HepG2 (cell line): ENCODE measurements at regions not wholly inside any gene's neighbourhood (a gene's known extent, or its start where the extent isn't known, plus 50 kb on each side); places are given as distances from the start of the nearest gene placed in this dataset.

Experiments used
- JUNB ChIP-seq: sonication (generic); formaldehyde crosslinking; IDR thresholded peaks from 2 replicates; pipeline ENCODE4 v1.8.0; 2022; ENCODE audit warnings: missing genetic modification reagents, mild to moderate bottlenecking, borderline replicate concordance
- MAFG ChIP-seq: sonication (generic); formaldehyde crosslinking; IDR thresholded peaks from 2 replicates; pipeline ENCODE4 v1.5.1; 2020; ENCODE audit warnings: mild to moderate bottlenecking, missing genetic modification reagents
- MED13 ChIP-seq: sonication (generic); formaldehyde crosslinking; IDR thresholded peaks from 2 replicates; pipeline ENCODE4 v1.5.0; 2020; ENCODE audit warnings: missing genetic modification reagents
- PAX8 ChIP-seq: sonication (generic); formaldehyde crosslinking; IDR thresholded peaks from 2 replicates; pipeline ENCODE4 v1.8.0; 2022; ENCODE audit warnings: mild to moderate bottlenecking, missing genetic modification reagents, borderline replicate concordance
- SIX1 ChIP-seq: sonication (generic); formaldehyde crosslinking; IDR thresholded peaks from 2 replicates; pipeline ENCODE4 v1.4.0; 2020; ENCODE audit warnings: missing genetic modification reagents, borderline replicate concordance
- TBP ChIP-seq: sonication (generic); formaldehyde crosslinking; IDR thresholded peaks from 2 replicates; pipeline ENCODE4 v1.5.0; 2020; ENCODE audit warnings: missing genetic modification reagents
- ZNF138 ChIP-seq: sonication (generic); formaldehyde crosslinking; IDR thresholded peaks from 2 replicates; pipeline ENCODE4 v1.5.0; 2020; ENCODE audit warnings: mild to moderate bottlenecking, low read depth, missing genetic modification reagents
- ZNF207 ChIP-seq: fragments of 450-650 bp; IDR thresholded peaks from 2 replicates; pipeline ENCODE4 v1.6.1; 2016; ENCODE audit warnings: antibody characterized with exemption, borderline replicate concordance
- ZNF704 ChIP-seq: sonication (generic); formaldehyde crosslinking; IDR thresholded peaks from 2 replicates; pipeline ENCODE4 v1.8.1; 2023; ENCODE audit warnings: mild to moderate bottlenecking, inconsistent platforms, moderate library complexity, missing genetic modification reagents, borderline replicate concordance
- ZNF792 ChIP-seq: IDR thresholded peaks from 2 replicates; pipeline ENCODE4 v1.6.1; 2016
- ZNF850 ChIP-seq: sonication (generic); formaldehyde crosslinking; conservative IDR thresholded peaks from 2 replicates; pipeline ENCODE4 v1.9.0; 2021; ENCODE audit warnings: mild to moderate bottlenecking, missing genetic modification reagents
- TF ChIP-seq, protein P1 (sequence below): sonication (generic); formaldehyde crosslinking; IDR thresholded peaks from 2 replicates; pipeline ENCODE4 v1.4.0; 2020; ENCODE audit warnings: missing genetic modification reagents

- TF ChIP-seq ZNF704 (CRISPR knock-in tag), result no peak
- no peak for TF ChIP-seq ZNF207
- TF ChIP-seq SIX1 (CRISPR knock-in tag), result no peak
- no peak for TF ChIP-seq MAFG (CRISPR knock-in tag)
- TF ChIP-seq ZNF792 (CRISPR knock-in tag), result no peak
- TF ChIP-seq ZNF138 (CRISPR knock-in tag), result no peak
- no peak for TF ChIP-seq JUNB (CRISPR knock-in tag)
- no peak for TF ChIP-seq ZNF850
- TF ChIP-seq, protein P1, sequence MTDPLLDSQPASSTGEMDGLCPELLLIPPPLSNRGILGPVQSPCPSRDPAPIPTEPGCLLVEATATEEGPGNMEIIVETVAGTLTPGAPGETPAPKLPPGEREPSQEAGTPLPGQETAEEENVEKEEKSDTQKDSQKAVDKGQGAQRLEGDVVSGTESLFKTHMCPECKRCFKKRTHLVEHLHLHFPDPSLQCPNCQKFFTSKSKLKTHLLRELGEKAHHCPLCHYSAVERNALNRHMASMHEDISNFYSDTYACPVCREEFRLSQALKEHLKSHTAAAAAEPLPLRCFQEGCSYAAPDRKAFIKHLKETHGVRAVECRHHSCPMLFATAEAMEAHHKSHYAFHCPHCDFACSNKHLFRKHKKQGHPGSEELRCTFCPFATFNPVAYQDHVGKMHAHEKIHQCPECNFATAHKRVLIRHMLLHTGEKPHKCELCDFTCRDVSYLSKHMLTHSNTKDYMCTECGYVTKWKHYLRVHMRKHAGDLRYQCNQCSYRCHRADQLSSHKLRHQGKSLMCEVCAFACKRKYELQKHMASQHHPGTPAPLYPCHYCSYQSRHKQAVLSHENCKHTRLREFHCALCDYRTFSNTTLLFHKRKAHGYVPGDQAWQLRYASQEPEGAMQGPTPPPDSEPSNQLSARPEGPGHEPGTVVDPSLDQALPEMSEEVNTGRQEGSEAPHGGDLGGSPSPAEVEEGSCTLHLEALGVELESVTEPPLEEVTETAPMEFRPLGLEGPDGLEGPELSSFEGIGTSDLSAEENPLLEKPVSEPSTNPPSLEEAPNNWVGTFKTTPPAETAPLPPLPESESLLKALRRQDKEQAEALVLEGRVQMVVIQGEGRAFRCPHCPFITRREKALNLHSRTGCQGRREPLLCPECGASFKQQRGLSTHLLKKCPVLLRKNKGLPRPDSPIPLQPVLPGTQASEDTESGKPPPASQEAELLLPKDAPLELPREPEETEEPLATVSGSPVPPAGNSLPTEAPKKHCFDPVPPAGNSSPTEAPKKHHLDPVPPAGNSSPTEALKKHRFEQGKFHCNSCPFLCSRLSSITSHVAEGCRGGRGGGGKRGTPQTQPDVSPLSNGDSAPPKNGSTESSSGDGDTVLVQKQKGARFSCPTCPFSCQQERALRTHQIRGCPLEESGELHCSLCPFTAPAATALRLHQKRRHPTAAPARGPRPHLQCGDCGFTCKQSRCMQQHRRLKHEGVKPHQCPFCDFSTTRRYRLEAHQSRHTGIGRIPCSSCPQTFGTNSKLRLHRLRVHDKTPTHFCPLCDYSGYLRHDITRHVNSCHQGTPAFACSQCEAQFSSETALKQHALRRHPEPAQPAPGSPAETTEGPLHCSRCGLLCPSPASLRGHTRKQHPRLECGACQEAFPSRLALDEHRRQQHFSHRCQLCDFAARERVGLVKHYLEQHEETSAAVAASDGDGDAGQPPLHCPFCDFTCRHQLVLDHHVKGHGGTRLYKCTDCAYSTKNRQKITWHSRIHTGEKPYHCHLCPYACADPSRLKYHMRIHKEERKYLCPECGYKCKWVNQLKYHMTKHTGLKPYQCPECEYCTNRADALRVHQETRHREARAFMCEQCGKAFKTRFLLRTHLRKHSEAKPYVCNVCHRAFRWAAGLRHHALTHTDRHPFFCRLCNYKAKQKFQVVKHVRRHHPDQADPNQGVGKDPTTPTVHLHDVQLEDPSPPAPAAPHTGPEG (CRISPR knock-in tag), result no peak
- TF ChIP-seq MED13 (CRISPR knock-in tag), result no peak
- no peak for TF ChIP-seq PAX8
- TF ChIP-seq TBP (CRISPR knock-in tag), result no peak
Measured at GRCh38 chr5:100691548-100691947, 156.4 kb downstream of the FAM174A start (continued).
